ENCODE measurements at regions not wholly inside any gene's neighbourhood (a gene's known extent, or its start where the extent isn't known, plus 50 kb on each side); places are given as distances from the start of the nearest gene placed in this dataset.
A peak's percentile ranks its signal among the peaks of the same experiment; 100 is the strongest.

- intact Hi-C loops (cut with DNase I): no loop called here
- no peak for DNase-seq
Observed at GRCh38 chr13:59166174-59166573, 997.6 kb downstream of the DIAPH3 start.

- intact Hi-C loops (cut with DNase I): no loop called here
- DNase-seq: no peak
Observed at GRCh38 chr13:59172076-59172475, 991.7 kb downstream of the DIAPH3 start.

DNA sequence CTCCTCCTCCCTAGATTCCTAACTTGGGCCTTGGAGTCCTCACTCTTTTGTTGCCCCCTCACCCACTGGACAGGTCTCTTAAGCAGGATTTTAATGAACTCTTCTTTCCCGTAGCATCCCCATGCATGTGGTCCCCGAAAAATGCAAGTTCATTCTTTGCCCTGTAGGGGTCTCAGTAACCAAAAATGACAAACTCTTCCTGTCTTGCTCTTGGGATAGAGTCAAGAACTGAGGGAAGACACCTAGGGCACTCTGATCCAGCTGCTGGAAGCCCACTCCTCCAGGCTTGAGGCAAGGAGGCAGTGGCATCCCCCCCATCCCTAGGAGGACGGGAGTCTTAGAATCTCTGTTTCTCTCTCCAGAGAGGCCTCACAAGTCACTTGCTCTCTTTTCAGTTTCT lies 987.0 kb downstream of the DIAPH3 start:
- intact Hi-C loops (cut with DNase I): no loop called here
- DNase-seq: no peak

- no peak for DNase-seq
Observed at GRCh38 chr13:59178344-59178743, 985.4 kb downstream of the DIAPH3 start.

DNA sequence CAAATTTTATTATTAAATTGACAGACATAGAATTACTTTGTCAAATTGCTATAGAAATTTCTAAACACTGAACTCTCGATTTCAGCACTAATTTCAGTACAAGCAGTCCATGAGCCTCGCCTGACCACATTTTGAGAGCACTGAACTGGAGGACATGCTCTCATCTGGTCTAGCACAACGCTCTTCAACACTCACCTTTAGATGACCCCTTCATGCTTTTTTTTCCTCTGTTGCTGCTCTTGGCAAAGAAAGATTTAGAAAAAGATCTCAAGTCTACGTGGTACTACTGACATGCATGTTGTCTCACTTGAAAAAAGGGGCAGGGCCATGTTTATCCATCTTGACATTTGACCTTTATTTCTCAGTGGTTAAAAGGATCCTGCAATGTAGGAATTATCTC lies 981.5 kb downstream of the DIAPH3 start:
- intact Hi-C loops (cut with DNase I): no loop called here

More at GRCh38 chr13:59178344-59178743, 985.4 kb downstream of the DIAPH3 start:
- intact Hi-C loops (cut with DNase I): no loop called here

GRCh38 chr13:59197397-59197796 lies 966.3 kb downstream of the DIAPH3 start:
- intact Hi-C loops (cut with DNase I): no loop called here
- no peak for DNase-seq

More for the DNA sequence above, 981.5 kb downstream of the DIAPH3 start:
- no peak for DNase-seq

DNA sequence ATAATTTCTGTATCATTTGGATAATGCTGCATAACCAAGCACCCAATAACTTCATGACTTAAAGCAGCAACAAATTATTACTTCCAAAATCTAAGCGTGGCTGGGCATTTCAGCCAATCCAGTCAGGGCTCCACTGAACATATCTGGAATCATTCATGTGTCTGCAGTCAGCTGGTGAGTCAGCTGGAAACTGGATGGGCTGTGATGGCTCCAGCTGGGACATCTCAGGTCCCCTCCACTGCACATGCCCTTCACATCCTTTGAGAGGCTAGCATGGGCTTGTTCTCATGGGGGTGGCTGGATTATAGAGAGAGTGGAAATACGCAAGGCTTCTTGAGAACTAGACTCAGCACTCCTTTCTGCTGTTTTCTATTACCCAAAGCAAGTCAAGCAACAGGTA lies 961.9 kb downstream of the DIAPH3 start:
- intact Hi-C loops (cut with DNase I): no loop called here
- DNase-seq: no peak

DNA sequence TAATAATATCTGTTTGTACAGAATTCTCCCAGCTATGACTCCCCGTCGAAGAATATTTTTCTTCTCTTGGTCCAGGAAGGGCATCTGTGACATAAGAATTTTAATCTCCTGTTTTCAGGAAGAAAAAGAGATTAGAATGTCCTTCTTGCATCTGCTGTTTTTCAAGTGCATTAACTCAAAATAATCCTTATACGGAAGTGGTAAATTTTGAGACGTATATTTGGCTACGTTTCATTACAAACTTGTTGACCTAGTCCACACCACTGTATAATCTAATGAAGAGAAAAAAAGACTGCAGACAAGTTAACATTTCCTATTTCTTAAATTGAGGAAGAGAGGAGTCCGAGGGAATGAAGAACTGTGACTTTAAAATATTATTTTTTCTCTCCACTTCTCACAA lies 959.9 kb downstream of the DIAPH3 start:
- intact Hi-C loops (cut with DNase I): no loop called here
- no peak for DNase-seq

DNA sequence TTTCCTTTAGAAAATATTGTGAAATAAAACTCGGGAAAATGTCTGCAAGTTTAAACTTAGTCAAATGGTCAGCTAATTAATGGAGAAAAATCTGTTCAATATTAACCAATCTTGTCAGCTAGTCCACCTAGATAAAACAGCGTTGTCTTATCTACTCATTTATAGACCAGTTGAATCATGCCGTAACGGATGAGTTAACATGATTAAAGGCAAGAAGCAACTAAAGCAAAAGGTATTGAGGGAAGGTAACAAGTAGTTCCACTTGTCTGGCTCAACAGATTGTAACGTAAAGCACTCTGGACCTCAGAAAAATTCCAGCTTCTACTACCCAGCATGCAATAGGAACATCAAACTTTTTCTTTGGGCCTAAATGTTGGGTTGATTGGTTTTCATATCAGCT lies 958.2 kb downstream of the DIAPH3 start:
- intact Hi-C loops (cut with DNase I): no loop called here
- no peak for DNase-seq

GRCh38 chr13:59208405-59209195 lies 955.1 kb downstream of the DIAPH3 start:
- intact Hi-C loops (cut with DNase I): no loop called here
- DNase-seq: no peak

DNA sequence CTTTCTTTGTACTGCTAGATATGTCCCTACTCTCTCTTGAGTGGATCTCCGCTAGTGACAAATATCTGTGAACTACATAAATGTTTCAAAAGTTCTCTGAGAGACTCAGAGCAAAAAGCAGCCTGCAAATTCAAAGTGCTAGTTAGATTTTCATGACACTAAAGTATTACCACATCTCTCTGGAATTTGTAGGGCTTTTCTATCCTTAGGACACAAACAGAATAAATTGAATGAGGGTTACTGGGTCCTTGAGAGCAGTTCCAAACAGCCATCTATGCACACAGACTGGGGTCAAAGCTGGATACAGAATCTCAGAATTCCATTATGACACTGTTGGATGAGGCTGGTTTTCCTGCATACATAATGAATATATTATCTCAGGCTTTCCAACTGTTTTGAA lies 953.2 kb downstream of the DIAPH3 start:
- no peak for DNase-seq
- intact Hi-C loops (cut with DNase I): no loop called here

DNA sequence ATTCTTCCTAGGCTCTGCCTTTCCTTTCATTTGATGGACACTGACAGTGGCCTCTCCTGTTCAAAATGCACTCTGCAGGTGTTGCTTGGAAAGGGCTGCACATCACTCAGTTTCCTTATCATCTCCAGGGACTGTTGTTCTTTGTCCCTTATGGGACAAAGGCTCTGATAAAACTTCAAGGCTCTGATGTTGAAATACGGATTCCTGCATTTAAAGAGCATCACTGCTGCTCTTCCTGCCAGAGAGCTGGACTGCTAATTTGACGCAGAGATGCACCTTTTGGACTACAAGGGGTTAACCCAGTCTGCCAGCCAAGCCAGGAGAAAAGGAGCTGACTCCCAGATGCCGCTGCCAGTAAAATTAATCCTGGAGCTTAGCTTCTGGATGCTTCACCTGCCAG lies 952.1 kb downstream of the DIAPH3 start:
- DNase-seq: no peak
- intact Hi-C loops (cut with DNase I): no loop called here

DNA sequence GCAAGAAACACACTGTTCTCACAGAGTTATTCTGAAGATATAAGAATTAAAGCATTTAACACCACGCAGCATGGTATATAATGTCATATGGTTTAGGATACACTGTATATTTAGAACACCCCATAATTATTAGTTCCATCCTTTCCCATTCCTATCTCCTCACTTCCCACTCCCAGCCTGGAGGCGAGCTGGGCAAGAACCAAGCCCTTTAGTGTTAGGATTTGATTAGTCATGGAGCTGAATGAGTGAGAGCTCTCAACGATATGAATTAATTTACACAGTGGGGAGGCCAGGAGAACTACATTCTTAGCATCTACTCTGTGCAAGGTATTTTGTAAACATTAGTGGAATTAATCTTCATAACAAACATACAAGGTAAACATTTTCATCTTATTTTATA lies 934.3 kb downstream of the DIAPH3 start:
- DNase-seq: peak in 3 of 10 donors; percentile 33 to 73 (median 73)
- intact Hi-C loops (cut with DNase I): no loop called here

DNA sequence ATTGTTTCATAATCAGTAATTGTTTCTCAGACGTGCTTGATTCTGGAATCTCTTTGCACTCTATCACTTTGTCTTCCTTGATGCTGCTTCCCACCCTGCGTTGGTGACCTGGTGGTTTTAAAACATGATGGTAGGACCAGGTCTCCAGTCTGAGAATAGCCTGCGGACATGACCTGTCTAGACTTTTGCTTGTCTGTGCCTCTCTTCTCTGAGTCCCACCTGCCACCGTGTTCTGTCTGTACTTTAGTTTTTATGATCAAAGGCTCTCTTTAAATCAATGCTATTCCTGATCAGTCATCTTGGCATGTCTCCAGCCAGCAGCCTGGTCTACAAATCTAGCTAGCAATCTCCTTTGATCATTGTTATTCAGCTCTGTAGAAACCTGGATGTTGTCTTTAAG lies 933.9 kb downstream of the DIAPH3 start:
- DNase-seq: no peak
- intact Hi-C loops (cut with DNase I): no loop called here

GRCh38 chr13:59230484-59231264 lies 933.1 kb downstream of the DIAPH3 start:
- DNase-seq: peak in 4 of 10 donors; percentile 10 to 63 (median 16)

DNA sequence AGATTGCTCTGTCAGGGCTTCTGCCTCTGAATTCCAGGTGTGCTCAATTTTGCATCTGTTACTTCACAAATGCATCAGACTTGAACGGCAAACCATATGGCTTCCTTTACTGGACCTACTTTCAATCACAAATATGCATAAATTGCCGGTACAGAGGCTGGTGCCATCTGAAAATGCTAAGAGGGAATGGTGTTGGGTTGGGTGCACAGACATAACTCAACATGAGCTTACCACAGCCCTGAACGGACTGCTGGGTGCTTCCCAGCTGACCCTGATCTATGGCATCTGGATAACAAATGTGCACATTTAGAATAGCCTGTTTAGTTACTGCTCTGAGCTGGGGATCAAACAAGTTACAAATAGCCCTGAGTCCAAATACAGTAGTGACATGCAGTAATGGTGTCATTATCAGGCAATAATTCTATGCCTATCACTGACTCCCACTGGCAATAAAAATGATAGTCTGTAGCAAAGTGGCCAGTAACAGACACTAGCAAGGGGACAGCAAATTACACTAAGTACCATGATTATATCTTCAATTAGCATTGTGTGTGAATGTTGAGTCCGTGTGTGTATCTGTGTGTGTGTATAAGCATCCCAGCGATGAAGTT lies 927.3 kb downstream of the DIAPH3 start:
- DNase-seq: no peak
- intact Hi-C loops (cut with DNase I): no loop called here

More at GRCh38 chr13:59230484-59231264, 933.1 kb downstream of the DIAPH3 start:
- intact Hi-C loops (cut with DNase I): no loop called here

DNA sequence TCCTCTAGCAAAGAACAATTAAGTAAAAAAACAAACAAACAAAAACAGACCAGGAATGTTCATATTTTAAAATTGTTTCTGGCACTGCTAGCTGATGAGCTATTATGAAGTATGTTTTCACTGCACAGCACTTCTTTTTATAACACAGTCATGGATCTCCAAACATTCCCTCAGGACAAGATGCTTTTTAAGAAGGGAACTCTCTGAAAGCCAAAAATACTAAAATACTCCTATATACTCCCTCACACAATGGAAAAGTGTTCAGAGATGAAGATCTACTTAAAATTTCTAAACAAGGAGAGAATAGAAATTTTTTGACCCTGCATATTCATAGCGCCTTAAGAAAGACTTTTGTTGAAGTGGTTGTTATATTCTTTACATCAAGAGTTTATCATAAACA lies 926.8 kb downstream of the DIAPH3 start:
- no peak for DNase-seq
- intact Hi-C loops (cut with DNase I): no loop called here

GRCh38 chr13:59247171-59247570 lies 916.6 kb downstream of the DIAPH3 start:
- intact Hi-C loops (cut with DNase I): no loop called here
- DNase-seq: peak in 5 of 10 donors; percentile 26 to 78 (median 71)

DNA sequence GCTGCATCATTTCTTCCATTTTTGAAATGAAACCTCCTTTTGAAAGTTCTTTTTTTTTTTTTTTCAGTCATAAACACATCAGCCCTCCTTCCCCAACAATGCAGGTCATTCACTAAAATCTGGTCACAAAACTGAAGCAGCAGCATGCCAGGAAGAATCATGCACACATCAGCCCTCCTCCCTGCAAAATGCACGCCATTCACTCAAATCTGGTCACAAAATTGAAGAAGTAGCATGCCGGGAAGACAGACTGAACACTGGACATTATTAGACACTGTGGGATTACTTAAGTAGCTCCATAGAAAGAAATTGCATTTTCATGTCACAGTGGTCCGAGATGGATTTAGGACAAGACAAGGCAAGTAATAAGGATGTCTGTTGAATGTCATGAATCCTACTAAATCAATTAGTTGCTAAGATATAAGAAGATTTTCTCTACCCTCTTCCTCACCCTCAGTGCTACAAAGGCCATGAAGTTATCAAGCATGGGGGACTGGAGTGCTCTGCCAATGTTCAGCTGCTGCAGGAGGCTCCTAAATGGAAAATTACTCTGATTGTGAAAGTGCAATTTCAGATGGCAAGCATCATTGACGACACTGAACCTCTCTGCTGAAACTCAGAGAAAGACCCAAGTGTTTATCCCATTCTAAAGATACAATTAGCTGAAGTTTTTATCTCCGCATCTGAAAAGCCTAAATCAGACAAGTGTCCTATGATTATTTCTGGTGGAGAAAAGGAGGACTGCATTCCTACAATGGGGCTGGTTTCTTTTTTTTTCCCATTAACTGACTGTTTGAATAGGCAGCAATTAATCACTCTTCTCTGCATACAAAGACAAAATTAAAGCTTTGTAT lies 913.2 kb downstream of the DIAPH3 start:
- intact Hi-C loops (cut with DNase I): no loop called here
- no peak for DNase-seq
